OCI-LY7 (cell line): ENCODE measurements at regions not wholly inside any gene's neighbourhood (a gene's known extent, or its start where the extent isn't known, plus 50 kb on each side); places are given as distances from the start of the nearest gene placed in this dataset.
A peak's percentile ranks its signal among the peaks of the same experiment; 100 is the strongest.

Source experiments
- BruUV-seq: library from RNA; stranded (reverse); fragments of 400-500 nt; replicated peaks from 2 replicates; lab custom pipeline; 2021; lab: Mats Ljungman, UMichigan
- CTCF ChIA-PET: fragments of 300-600 bp; sonication (Branson Sonifier 250); formaldehyde crosslinking; loops from one replicate; lab custom pipeline; 2022; ENCODE audit warnings: antibody characterized with exemption; ENCODE audit not compliant: unreplicated experiment; lab: Charles Lee
- POLR2A ChIA-PET: fragments of 300-600 bp; sonication (Branson Sonifier 250); formaldehyde crosslinking; loops from one replicate; lab custom pipeline; 2022; ENCODE audit warnings: antibody characterized with exemption; lab: Charles Lee
- DNase-seq: peaks from one replicate; pipeline ENCODE4 v3.0.0-alpha.2; 2015; ENCODE audit warnings: low spot score
- H2AFZ ChIP-seq: fragments of 200-600 bp; sonication (generic), shearing (Covaris generic); 2 replicates; pipeline ENCODE4 v1.6.1; 2014; ENCODE audit warnings: mild to moderate bottlenecking, antibody characterized with exemption, low read length, moderate library complexity
- H3K27ac ChIP-seq: fragments of 200-600 bp; sonication (generic); 2 replicates; pipeline ENCODE4 v1.5.1; 2014; ENCODE audit warnings: mixed run types, low read depth, mild to moderate bottlenecking, moderate library complexity, low read length, inconsistent platforms; ENCODE audit not compliant: poor library complexity, severe bottlenecking
- H3K36me3 ChIP-seq: fragments of 200-600 bp; sonication (generic); 2 replicates; pipeline ENCODE4 v1.6.1; 2014; ENCODE audit warnings: mild to moderate bottlenecking, antibody characterized with exemption, low read length, moderate library complexity, mixed read lengths; ENCODE audit not compliant: insufficient read depth
- H3K4me1 ChIP-seq: fragments of 200-600 bp; sonication (generic); 2 replicates; pipeline ENCODE4 v1.5.1; 2014; ENCODE audit warnings: mild to moderate bottlenecking, low read length; ENCODE audit not compliant: insufficient read depth, poor library complexity, severe bottlenecking
- H3K4me2 ChIP-seq: fragments of 200-600 bp; sonication (generic); 2 replicates; pipeline ENCODE4 v1.6.1; 2014; ENCODE audit warnings: mild to moderate bottlenecking, low read length
- H3K4me3 ChIP-seq: fragments of 200-600 bp; sonication (generic); 2 replicates; pipeline ENCODE4 v1.5.1; 2014; ENCODE audit warnings: mild to moderate bottlenecking, low read depth, low read length; ENCODE audit not compliant: poor library complexity, severe bottlenecking
- H3K79me2 ChIP-seq: fragments of 200-600 bp; sonication (generic); 2 replicates; pipeline ENCODE4 v1.6.1; 2016; ENCODE audit warnings: low read depth, mild to moderate bottlenecking, low read length, moderate library complexity, mixed read lengths; ENCODE audit not compliant: insufficient read depth
- H3K9me2 ChIP-seq: fragments of 200-600 bp; sonication (generic); 2 replicates; pipeline ENCODE4 v1.6.1; 2016; ENCODE audit warnings: mild to moderate bottlenecking, low read length, mixed read lengths; ENCODE audit not compliant: insufficient read depth
- H3K9me3 ChIP-seq: fragments of 200-600 bp; sonication (generic); 2 replicates; pipeline ENCODE4 v1.6.1; 2014; ENCODE audit warnings: mild to moderate bottlenecking, mixed run types, low read length, mixed read lengths
- H4K20me1 ChIP-seq: fragments of 200-600 bp; sonication (generic); 2 replicates; pipeline ENCODE4 v1.6.1; 2014; ENCODE audit warnings: mild to moderate bottlenecking, antibody characterized with exemption, low read length, moderate library complexity, mixed read lengths; ENCODE audit not compliant: insufficient read depth
- CTCF ChIP-seq: fragments of 200-600 bp; sonication (generic); conservative IDR thresholded peaks from 2 replicates; pipeline ENCODE4 v1.5.1; 2014; ENCODE audit warnings: mild to moderate bottlenecking, antibody characterized with exemption, low read length, moderate library complexity, mixed read lengths
- EZH2phosphoT487 ChIP-seq: fragments of 200-600 bp; sonication (generic); IDR thresholded peaks from 2 replicates; pipeline ENCODE4 v1.6.1; 2018; ENCODE audit warnings: low read depth, borderline replicate concordance, mild to moderate bottlenecking, mixed run types, antibody characterized with exemption, low read length, moderate library complexity, mixed read lengths
- intact Hi-C: fragments of 100-400 bp; cut with micrococcal nuclease; formaldehyde crosslinking; loops from one replicate; pipeline ENCODE4 v1.10.0; 2022; ENCODE audit not compliant: unreplicated experiment

- CTCF ChIA-PET: no interaction called here
- TF ChIP-seq EZH2phosphoT487 (no peak), CTCF (no peak)
Observed at GRCh38 chr12:75767957-75768356, 256.5 kb upstream of the KRR1 start.

GRCh38 chr12:75766263-75767160, 255.1 kb upstream of the KRR1 start:
- Histone ChIP-seq H3K79me2 (no peaks in the 10 kb centered on the region), H3K4me3 (no peak overlapping the region), H2AFZ (0 out of 2 replicates have a peak overlapping the region, but pooled peaks have one; percentile 8), H3K36me3 (no peaks in the 10 kb centered on the region), H4K20me1 (no peaks in the 10 kb centered on the region), H3K9me3 (no peaks in the 10 kb centered on the region), H3K27ac (no peak overlapping the region), H3K4me1 (peaks cover 38% of the 10 kb centered on the region), H3K9me2 (no peaks in the 10 kb centered on the region), H3K4me2 (no peak overlapping the region)
- intact Hi-C loops: no loop called here
- TF ChIP-seq EZH2phosphoT487 (no peak), CTCF (no peak)
- CTCF ChIA-PET: no interaction called here
- DNase-seq: no peak
- BruUV-seq: no TSS peak
- POLR2A ChIA-PET: interaction anchor here (0.6 to 1.6 kb wide), 2 partner anchors 9 to 22 kb away, joined by 5 read pairs; no protein-coding TSS in a partner anchor

More at GRCh38 chr12:75767957-75768356, 256.5 kb upstream of the KRR1 start:
- Histone ChIP-seq H3K4me1 (peaks cover 30% of the 10 kb centered on the region), H3K4me3 (no peak overlapping the region), H2AFZ (no peak overlapping the region), H3K79me2 (no peaks in the 10 kb centered on the region), H3K27ac (no peak overlapping the region), H3K4me2 (no peak overlapping the region), H3K9me3 (no peaks in the 10 kb centered on the region), H4K20me1 (no peaks in the 10 kb centered on the region), H3K9me2 (no peaks in the 10 kb centered on the region), H3K36me3 (no peaks in the 10 kb centered on the region)
- DNase-seq: no peak
- BruUV-seq: no TSS peak
- POLR2A ChIA-PET: interaction anchor here (0.9 to 1.2 kb wide), 3 partner anchors 12 to 27 kb away, joined by 3 to 4 read pairs (median 4); no protein-coding TSS in a partner anchor
- intact Hi-C loops: no loop called here
